ENCODE measurements at regions not wholly inside any gene's neighbourhood (a gene's known extent, or its start where the extent isn't known, plus 50 kb on each side); places are given as distances from the start of the nearest gene placed in this dataset.
A peak's percentile ranks its signal among the peaks of the same experiment; 100 is the strongest.

DNA sequence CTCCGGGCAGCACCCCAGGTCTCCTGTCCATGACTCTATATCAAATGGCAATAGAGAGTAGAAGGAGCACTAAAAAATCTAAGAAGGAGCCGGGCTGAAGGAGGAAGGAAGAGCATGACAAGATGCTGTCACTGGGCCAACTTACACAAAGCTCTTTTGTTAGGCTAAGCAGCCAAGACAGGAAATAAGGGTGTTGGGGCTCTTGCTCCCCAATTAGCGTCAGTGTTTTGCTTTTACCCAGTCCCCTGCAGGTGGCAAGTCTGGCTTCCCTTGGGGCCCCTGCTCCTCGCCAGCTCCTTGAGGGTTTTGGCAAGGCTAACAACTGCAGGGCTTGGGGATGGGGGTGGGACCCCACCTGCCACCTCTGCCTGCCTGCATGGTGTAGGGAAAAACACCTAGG is 120.5 kb downstream of the CCT6B start:
- Histone ChIP-seq H3K27me3 (ENCODE audit: control insufficient read depth in 1 of 2, insufficient read depth in 2 of 2, low read length in 2 of 2) (no peaks in the 10 kb centered on the region), H3K27ac (ENCODE audit: low read depth in 1 of 2, low read length in 2 of 2) (peak overlapping the region; percentile 8 to 47), H3K4me1 (ENCODE audit: insufficient read depth, low read length) (peaks cover 59% of the 10 kb centered on the region), H3K36me3 (ENCODE audit: insufficient read depth, low read length) (no peaks in the 10 kb centered on the region), H3K9me3 (ENCODE audit: control insufficient read depth in 1 of 2, insufficient read depth in 1 of 2, low read length in 2 of 2) (no peaks in the 10 kb centered on the region), H3K4me3 (ENCODE audit: low read length) (no peak overlapping the region)
- CTCF ChIA-PET: no interaction called here
- H3K4me3 Mint-ChIP-seq: no peak overlapping the region
- ATAC-seq (ENCODE audit: poor library complexity) (peak; percentile 73), DNase-seq (peak in 12 of 14 experiments; percentile 1 to 69 (median 11))
- no peaks in the 10 kb centered on the region for H3K9me3 Mint-ChIP-seq
- H3K36me3 Mint-ChIP-seq (ENCODE audit: low read depth): no peaks in the 10 kb centered on the region
- peak overlapping the region; percentile 61 for H3K27ac Mint-ChIP-seq
- TF ChIP-seq, protein P1, sequence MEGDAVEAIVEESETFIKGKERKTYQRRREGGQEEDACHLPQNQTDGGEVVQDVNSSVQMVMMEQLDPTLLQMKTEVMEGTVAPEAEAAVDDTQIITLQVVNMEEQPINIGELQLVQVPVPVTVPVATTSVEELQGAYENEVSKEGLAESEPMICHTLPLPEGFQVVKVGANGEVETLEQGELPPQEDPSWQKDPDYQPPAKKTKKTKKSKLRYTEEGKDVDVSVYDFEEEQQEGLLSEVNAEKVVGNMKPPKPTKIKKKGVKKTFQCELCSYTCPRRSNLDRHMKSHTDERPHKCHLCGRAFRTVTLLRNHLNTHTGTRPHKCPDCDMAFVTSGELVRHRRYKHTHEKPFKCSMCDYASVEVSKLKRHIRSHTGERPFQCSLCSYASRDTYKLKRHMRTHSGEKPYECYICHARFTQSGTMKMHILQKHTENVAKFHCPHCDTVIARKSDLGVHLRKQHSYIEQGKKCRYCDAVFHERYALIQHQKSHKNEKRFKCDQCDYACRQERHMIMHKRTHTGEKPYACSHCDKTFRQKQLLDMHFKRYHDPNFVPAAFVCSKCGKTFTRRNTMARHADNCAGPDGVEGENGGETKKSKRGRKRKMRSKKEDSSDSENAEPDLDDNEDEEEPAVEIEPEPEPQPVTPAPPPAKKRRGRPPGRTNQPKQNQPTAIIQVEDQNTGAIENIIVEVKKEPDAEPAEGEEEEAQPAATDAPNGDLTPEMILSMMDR (IDR thresholded peaks at IDR 0.05): no peak
- POLR2A ChIA-PET: interaction anchor here (0.7 to 1.3 kb wide), 3 partner anchors 9 to 320 kb away, joined by 3 to 4 read pairs (median 3); no protein-coding TSS in a partner anchor
- intact Hi-C loops (cut with DNase I, micrococcal nuclease): no loop called here
- H3K27me3 Mint-ChIP-seq: no peaks in the 10 kb centered on the region
- no peaks in the 10 kb centered on the region for H3K4me1 Mint-ChIP-seq (ENCODE audit: low read depth)

DNA sequence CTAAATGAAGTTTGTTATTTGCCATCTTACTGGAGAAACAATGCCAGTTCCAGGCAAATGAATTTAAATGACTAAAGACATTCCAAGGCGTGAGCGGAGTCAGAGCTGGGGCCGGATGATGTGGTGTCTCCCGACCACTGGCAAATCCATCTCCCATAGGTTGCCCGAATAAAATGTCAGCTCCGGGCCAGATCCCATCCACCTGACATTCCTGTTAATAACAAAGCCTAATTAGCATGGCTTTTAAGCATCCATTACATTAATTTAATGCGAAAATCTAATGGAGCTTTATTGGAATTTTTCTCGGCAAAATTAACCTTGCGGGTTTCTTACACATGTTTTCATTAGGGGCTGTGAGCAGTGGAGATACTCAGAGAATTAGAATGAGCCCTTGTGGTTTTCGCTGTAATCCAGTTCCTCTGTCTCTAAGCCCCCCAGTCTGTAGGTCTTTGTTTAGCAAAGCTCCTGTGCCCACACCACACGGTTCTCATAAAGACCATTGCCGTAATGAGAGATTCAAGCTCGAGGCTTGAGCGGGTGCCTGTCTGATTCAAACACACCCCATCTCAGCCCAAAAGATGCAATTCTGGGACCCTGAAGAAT is 123.3 kb downstream of the CCT6B start:
- ATAC-seq (ENCODE audit: poor library complexity): no peak
- no peaks in the 10 kb centered on the region for H3K4me1 Mint-ChIP-seq (ENCODE audit: low read depth)
- TF ChIP-seq, protein P1 (IDR thresholded peaks at IDR 0.05): no peak

DNA sequence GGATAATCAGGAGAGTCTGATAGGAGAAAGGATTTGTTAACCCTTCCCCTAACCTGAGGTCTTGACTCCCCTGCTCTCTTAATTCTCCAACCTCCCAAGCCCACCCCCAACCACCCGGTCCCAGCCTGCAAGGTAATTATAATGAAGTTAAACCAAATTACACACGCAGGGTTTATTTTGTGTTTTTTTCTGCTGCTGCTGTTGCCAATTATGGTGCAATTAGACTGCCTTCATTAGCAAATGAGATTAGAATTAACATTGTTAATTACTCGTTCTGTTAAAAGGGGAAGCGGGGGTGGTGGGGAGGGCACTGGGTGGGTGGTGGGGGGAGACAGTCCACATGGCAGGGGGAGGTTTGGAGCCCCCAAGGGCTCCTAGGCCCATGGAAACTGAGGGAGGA is 128.9 kb downstream of the CCT6B start:
- H3K9me3 Mint-ChIP-seq: no peaks in the 10 kb centered on the region
- no peaks in the 10 kb centered on the region for H3K4me1 ChIP-seq (ENCODE audit: insufficient read depth, low read length)
- no peak overlapping the region for H3K27ac Mint-ChIP-seq
- H3K36me3 Mint-ChIP-seq (ENCODE audit: low read depth): no peaks in the 10 kb centered on the region
- ATAC-seq (ENCODE audit: poor library complexity): no peak
- no peak overlapping the region for H3K27ac ChIP-seq (ENCODE audit: low read depth in 1 of 2, low read length in 2 of 2)
- H3K9me3 ChIP-seq (ENCODE audit: control insufficient read depth in 1 of 2, insufficient read depth in 1 of 2, low read length in 2 of 2): no peaks in the 10 kb centered on the region
- H3K4me3 ChIP-seq (ENCODE audit: low read length): no peak overlapping the region
- no peaks in the 10 kb centered on the region for H3K4me1 Mint-ChIP-seq (ENCODE audit: low read depth)
- H3K36me3 ChIP-seq (ENCODE audit: insufficient read depth, low read length): no peaks in the 10 kb centered on the region
- TF ChIP-seq, protein P1 (IDR thresholded peaks at IDR 0.05): no peak
- DNase-seq: no peak
- ChIA-PET CTCF (no interaction called here), POLR2A (no interaction called here)
- H3K4me3 Mint-ChIP-seq: no peak overlapping the region
- H3K27me3 Mint-ChIP-seq: peaks cover under 1% of the 10 kb centered on the region
- intact Hi-C loops (cut with DNase I, micrococcal nuclease): no loop called here
- H3K27me3 ChIP-seq (ENCODE audit: control insufficient read depth in 1 of 2, insufficient read depth in 2 of 2, low read length in 2 of 2): no peaks in the 10 kb centered on the region

More for the DNA sequence above, 123.3 kb downstream of the CCT6B start:
- H3K9me3 ChIP-seq (ENCODE audit: control insufficient read depth in 1 of 2, insufficient read depth in 1 of 2, low read length in 2 of 2): no peaks in the 10 kb centered on the region
- H3K4me1 ChIP-seq (ENCODE audit: insufficient read depth, low read length): peaks cover 34% of the 10 kb centered on the region
- H3K27ac Mint-ChIP-seq: no peak overlapping the region
- H3K27me3 Mint-ChIP-seq: no peaks in the 10 kb centered on the region
- intact Hi-C loops (cut with DNase I, micrococcal nuclease): no loop called here
- ChIA-PET POLR2A (no interaction called here), CTCF (no interaction called here)
- H3K4me3 ChIP-seq (ENCODE audit: low read length): no peak overlapping the region
- H3K9me3 Mint-ChIP-seq: no peaks in the 10 kb centered on the region
- DNase-seq: no peak
- no peak overlapping the region for H3K27ac ChIP-seq (ENCODE audit: low read depth in 1 of 2, low read length in 2 of 2)
- H3K4me3 Mint-ChIP-seq: no peak overlapping the region
- H3K27me3 ChIP-seq (ENCODE audit: control insufficient read depth in 1 of 2, insufficient read depth in 2 of 2, low read length in 2 of 2): no peaks in the 10 kb centered on the region
- no peaks in the 10 kb centered on the region for H3K36me3 ChIP-seq (ENCODE audit: insufficient read depth, low read length)
- no peaks in the 10 kb centered on the region for H3K36me3 Mint-ChIP-seq (ENCODE audit: low read depth)

Measured in CD4-positive, alpha-beta T cell (primary cell).